Activated T-cell treated with anti-CD3 and anti-CD28 coated beads for 24 hours (primary cell): ENCODE measurements at regions not wholly inside any gene's neighbourhood (a gene's known extent, or its start where the extent isn't known, plus 50 kb on each side); places are given as distances from the start of the nearest gene placed in this dataset.
"Not testable (repeated sequence)": the region's sequence is repeated elsewhere in the genome, so short reads cannot be mapped to it uniquely, and the experiment has no call there.

Experiments used
- DNase-seq: peaks from one replicate; pipeline ENCODE4 v3.0.0-alpha.2; 2020; ENCODE audit warnings: low read depth

DNA sequence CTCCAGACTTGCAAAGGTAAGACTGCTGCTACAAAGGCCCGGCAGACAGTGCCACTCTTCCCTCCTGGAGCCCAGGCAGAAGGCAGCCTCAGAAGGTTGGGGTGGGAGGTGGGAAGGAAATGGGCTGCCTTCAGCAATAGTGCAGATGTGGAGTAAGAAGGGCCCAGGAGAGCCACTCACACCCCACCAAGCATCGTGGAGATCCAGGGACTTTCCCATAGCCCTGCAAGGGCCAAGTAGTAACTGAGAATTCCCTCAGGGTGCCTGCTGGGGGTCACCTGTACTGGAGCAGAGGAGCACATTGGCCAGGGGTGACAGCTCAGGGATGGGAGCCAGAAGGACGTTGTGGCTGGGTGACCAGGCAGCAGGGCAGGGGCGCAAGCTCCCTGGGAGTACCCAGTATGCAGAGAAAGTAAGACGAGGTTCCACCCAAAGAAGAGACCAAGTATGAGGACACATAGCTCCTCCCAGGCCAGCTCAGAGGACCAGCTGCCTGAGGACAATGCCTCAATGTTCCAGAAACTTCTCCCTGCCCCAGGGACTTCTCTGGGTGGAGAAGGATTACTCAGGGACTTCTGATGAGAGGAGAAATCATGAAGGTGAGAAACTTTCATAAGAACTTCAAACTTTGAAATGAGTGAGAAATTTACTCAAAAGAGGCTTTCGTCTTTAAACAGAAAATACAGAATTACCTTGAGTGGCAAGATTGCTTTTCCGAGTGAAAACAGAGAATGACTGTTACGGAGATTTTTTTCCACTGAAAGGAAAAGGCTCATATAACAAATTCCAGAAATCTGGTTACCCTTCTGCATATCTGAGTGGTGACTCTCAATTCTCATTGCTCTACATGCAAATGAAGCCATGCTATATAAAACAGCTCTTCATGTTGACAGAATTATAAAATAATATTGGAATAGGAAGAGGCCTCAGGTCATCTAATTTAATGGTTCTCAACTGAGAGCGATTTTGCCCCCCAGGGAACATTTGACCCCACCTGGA, 87.9 kb upstream of the TRIO start:
- no peak for DNase-seq

DNA sequence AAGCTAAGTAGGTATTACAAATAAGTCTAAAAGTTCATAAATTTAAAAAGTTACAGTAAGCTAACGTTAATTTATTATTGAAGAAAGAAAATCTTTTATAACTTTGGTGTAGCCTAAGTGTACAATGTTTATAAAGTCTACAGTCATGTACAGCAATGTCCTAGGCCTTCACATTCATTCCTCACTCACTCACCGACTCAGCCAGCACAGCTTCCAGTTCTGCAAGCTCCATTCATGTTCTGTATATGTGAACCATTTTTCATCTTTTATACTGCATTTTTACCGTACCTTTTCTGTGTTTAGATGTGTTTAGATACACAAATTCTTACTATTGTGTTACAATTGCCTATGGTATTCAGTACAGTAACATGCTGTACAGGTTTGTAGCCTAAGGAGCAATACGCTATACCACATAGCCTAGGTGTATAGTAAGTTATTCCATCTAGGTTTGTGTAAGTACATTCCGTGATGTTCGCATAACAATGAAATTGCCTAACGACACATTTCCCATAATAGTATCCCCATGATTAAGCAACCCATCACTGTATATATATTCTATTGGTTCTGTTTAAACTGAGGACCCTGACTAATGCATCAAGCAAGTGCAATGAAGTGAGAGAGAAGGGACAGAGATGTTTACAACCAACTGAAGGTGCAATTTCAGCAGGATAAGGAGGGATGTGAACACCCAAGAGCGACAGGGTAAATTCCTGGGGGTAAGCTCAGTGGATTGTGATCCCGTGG, 88.9 kb upstream of the TRIO start:
- no peak for DNase-seq

GRCh38 chr5:14050821-14051220, 92.3 kb upstream of the TRIO start:
- no peak for DNase-seq

GRCh38 chr5:14048434-14048833, 94.7 kb upstream of the TRIO start:
- DNase-seq: no peak

- DNase-seq: no peak
Measured at GRCh38 chr5:14041528-14042192, 97.2 kb upstream of the DNAH5 start.

GRCh38 chr5:14040542-14040941, 96.1 kb upstream of the DNAH5 start:
- no peak for DNase-seq

- no peak for DNase-seq
Measured at GRCh38 chr5:14039576-14039975, 95.1 kb upstream of the DNAH5 start.

- no peak for DNase-seq
Measured at GRCh38 chr5:14039063-14039462, 94.6 kb upstream of the DNAH5 start.

GRCh38 chr5:14038341-14038959, 94.0 kb upstream of the DNAH5 start:
- no peak for DNase-seq

GRCh38 chr5:14036947-14037346, 92.5 kb upstream of the DNAH5 start:
- no peak for DNase-seq

DNA sequence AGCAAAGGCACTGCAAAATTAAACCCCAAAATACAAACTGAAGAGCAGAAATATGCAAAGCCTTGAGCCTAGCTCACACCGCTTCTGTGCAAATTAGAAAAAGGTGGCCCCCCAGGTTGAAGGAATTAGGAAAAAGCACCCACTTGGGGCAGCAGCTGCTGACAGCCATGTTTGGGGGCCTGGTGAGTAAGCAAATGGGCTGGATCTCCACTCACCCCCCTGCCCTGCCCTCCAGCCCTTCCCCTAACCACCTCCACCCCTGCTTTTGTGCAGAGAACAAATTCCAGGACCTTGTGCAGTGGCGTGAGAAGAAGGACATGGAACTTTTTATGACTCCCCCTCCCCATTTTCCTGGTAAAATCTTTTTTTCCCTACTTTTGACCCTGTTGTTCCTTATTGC, 92.0 kb upstream of the DNAH5 start:
- no peak for DNase-seq

DNA sequence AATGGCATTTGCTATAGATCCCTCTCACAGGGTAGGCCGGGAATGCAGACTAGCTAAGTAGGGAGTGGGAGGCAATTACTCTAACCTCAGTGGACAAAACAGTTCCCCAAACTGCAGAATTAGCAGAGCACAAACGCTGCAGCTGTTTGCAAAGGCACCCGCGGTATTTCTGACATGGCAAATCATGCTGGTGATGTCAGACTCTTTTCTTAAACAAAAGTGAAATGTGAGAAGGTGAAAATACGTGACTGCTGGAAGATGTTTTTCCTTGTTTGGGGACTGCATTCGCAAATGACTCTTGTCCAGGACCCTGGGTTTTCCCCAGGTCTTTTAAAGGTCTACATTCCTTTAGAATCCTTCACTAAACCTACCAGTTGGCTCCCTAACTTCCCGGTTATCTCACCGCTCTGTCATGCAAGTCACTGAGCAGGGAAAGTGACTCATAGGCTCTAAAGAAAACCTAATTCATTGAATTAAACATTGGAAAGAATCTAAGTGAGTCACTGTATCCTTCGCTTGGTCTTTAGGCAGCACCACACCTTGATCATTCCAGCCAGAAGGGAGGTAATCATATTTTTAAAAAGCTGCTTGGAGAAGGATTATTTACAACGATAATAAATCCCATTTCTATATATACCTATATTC, 91.5 kb upstream of the DNAH5 start:
- DNase-seq: no peak

DNA sequence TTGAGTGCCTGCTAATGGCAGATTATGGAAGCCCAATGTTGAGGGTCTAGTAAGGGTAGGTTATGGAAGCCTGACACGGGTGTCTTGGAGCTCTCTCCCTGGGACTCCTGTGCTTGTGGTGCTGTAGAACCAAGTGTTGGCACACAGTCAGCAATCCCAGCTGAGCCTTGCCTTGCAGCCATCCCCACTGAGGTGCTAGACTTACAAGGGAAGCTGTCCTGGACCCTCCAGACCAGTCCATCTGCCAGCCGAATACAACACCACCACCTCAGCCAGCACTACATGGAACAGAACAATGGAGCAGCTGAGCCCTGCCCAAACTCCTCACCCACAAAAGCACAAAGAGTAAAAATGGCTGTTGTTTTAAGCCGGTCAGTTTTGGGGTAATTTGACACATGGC, 90.5 kb upstream of the DNAH5 start:
- no peak for DNase-seq

GRCh38 chr5:14032918-14033317, 88.4 kb upstream of the DNAH5 start:
- DNase-seq: no peak

DNA sequence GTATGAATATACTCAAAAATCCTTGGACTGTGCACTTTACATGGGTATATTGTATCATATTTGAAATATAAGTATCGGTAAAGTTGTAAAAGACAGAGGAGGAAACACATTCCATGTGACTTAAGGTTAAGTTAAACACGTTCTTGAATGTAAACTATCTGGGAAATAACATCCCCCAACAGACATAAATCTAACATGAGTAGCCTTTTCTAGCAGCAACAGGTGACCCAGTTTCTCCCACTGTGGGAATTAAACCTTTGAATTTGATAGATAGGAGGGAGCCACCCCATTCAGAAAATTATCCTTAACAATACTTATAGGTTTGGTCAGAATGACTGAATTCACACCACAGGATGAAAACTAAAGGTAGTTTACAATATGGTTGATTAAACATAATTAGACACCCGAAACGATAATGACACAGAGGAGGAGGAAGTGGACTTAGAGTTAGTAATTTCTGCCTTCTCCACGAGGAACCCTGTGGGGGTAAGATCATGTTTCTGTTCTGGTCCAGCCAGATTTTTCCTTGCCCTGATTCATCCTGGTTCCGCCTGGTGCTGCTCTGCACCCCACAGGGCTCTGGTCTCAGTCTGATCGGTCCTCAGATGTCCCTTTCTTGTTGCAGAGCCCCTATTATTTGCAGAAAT, 84.6 kb upstream of the DNAH5 start:
- no peak for DNase-seq

GRCh38 chr5:14028188-14028587, 83.7 kb upstream of the DNAH5 start:
- DNase-seq: no peak

DNA sequence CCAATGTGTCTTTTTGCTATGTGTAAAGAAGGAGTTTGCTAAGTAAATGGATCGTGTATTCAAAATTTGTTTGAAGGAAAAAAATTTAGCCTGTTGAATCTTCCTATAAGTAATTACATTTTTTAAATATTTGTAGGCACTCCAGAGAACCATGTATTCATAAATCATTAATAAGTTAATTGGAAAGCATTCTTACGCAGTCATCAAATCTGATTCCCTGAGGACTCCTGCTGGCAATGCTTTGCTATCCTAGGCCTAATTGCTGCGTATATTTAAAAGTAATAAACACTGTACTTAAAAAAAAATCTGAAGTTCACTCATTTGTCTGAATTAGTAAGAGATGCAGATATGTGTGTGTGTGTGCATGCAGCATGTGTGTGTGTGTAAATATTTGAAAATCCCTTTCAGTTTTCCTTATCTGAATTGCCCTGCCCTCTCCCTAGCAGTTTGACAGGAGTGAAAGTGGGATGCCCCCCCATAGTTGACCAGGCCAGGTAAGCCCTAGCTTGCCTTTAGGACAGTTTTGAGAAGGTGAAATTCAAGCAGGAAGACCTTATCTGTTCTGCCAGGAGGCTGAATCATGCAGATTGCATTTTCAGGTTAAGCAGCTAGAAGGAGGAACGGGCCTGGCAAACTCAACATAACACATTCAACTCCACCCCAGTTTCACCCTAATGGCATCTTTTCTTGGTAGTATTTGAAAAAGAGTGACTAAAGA, 81.2 kb upstream of the DNAH5 start:
- DNase-seq: no peak

GRCh38 chr5:14022971-14023370, 78.5 kb upstream of the DNAH5 start:
- DNase-seq: no peak

- not testable (repeated sequence) for DNase-seq
Measured at GRCh38 chr5:14020944-14021343, 76.5 kb upstream of the DNAH5 start.

DNA sequence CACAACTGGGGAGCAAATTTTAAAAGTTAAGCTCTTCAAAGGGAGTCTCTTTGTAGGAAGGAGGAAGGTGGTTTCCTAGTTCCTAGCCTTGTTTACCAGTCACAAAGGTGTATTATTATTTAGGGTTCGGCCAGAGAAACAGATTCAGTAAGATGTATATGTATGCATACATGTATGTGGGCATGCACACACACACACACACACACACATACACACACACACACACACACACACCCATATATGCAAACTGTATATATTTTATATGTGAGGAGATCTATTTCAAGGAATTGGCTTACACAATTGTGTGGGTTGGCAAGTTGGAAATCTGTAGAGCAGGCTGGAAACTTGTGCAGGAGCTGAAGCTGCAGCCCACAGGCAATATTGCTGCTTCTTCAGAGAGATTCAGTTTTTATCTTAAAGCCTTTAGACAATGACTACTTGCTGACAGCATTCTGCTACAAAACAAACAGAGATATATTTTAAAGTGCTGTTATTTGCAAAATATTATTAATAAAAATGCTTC, 75.3 kb upstream of the DNAH5 start:
- DNase-seq: no peak
